ENCODE measurements at regions not wholly inside any gene's neighbourhood (a gene's known extent, or its start where the extent isn't known, plus 50 kb on each side); places are given as distances from the start of the nearest gene placed in this dataset.

GRCh38 chr13:22432690-22433089, 748.1 kb upstream of the SGCG start:
- Histone ChIP-seq H3K27me3 (no peaks in the 10 kb centered on the region), H3K9me3 (no peaks in the 10 kb centered on the region), H3K36me3 (no peaks in the 10 kb centered on the region), H3K27ac (no peak overlapping the region), H3K4me1 (ENCODE audit: control insufficient read depth in 1 of 2, insufficient read depth in 1 of 2, low read depth in 1 of 2, low read length in 1 of 2) (no peaks in the 10 kb centered on the region), H3K4me3 (ENCODE audit: low read depth in 1 of 2, low read length in 1 of 2) (no peak overlapping the region)
- TF ChIP-seq CTCF (IDR thresholded peaks at IDR 0.05), result no peak

- Histone ChIP-seq H3K4me3 (ENCODE audit: low read depth in 1 of 2, low read length in 1 of 2) (no peak overlapping the region), H3K4me1 (ENCODE audit: control insufficient read depth in 1 of 2, insufficient read depth in 1 of 2, low read depth in 1 of 2, low read length in 1 of 2) (no peaks in the 10 kb centered on the region), H3K9me3 (no peaks in the 10 kb centered on the region), H3K27ac (no peak overlapping the region), H3K36me3 (no peaks in the 10 kb centered on the region), H3K27me3 (no peaks in the 10 kb centered on the region)
- TF ChIP-seq CTCF (IDR thresholded peaks at IDR 0.05), result no peak
These were observed 733.5 kb upstream of the SGCG start for GRCh38 chr13:22447132-22447886.

- TF ChIP-seq CTCF (IDR thresholded peaks at IDR 0.05), result no peak
- Histone ChIP-seq H3K27me3 (no peaks in the 10 kb centered on the region), H3K9me3 (no peaks in the 10 kb centered on the region), H3K4me3 (ENCODE audit: low read depth in 1 of 2, low read length in 1 of 2) (no peak overlapping the region), H3K27ac (no peak overlapping the region), H3K36me3 (no peaks in the 10 kb centered on the region), H3K4me1 (ENCODE audit: control insufficient read depth in 1 of 2, insufficient read depth in 1 of 2, low read depth in 1 of 2, low read length in 1 of 2) (no peaks in the 10 kb centered on the region)
These were observed 731.5 kb upstream of the SGCG start for GRCh38 chr13:22449251-22449650.

GRCh38 chr13:22451327-22451741, 729.4 kb upstream of the SGCG start:
- Histone ChIP-seq H3K27me3 (no peaks in the 10 kb centered on the region), H3K4me3 (ENCODE audit: low read depth in 1 of 2, low read length in 1 of 2) (no peak overlapping the region), H3K9me3 (no peaks in the 10 kb centered on the region), H3K27ac (no peak overlapping the region), H3K4me1 (ENCODE audit: control insufficient read depth in 1 of 2, insufficient read depth in 1 of 2, low read depth in 1 of 2, low read length in 1 of 2) (no peaks in the 10 kb centered on the region), H3K36me3 (no peaks in the 10 kb centered on the region)
- no peak for TF ChIP-seq CTCF (IDR thresholded peaks at IDR 0.05)

GRCh38 chr13:22454586-22454985, 726.2 kb upstream of the SGCG start:
- Histone ChIP-seq H3K9me3 (no peaks in the 10 kb centered on the region), H3K27me3 (no peaks in the 10 kb centered on the region), H3K27ac (no peak overlapping the region), H3K4me1 (ENCODE audit: control insufficient read depth in 1 of 2, insufficient read depth in 1 of 2, low read depth in 1 of 2, low read length in 1 of 2) (no peaks in the 10 kb centered on the region), H3K4me3 (ENCODE audit: low read depth in 1 of 2, low read length in 1 of 2) (no peak overlapping the region), H3K36me3 (no peaks in the 10 kb centered on the region)
- no peak for TF ChIP-seq CTCF (IDR thresholded peaks at IDR 0.05)
